ENCODE measurements at regions not wholly inside any gene's neighbourhood (a gene's known extent, or its start where the extent isn't known, plus 50 kb on each side); places are given as distances from the start of the nearest gene placed in this dataset.

DNA sequence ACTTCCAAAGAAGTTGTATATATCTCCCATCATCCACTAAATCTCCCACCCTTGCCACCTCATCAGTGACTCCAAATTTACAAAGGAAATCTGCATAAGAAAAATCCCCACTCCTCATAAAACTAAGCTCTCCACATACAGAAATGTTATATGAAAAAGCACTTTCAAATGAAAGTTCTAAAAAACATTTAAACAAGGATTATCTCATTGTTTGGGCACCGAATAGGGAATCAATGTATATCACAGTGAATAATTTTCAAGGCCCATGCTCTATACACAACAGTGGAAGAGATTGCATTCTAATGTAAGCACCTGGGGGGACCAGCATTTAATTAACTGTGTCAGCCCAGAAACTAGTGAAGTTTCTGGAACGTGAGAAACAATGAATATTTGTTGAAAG, 70.1 kb downstream of the OSR1 start:
- 38 to 62% methylated on average over 2 of the region's 2 CpGs for WGBS, 2 donors
- H3K4me1 ChIP-seq, result peaks cover 0 to 6% (median 0%) of the 10 kb centered on the region in 4 donors
- H3K27ac ChIP-seq, result no peak overlapping the region
- no peaks in the 10 kb centered on the region for H3K36me3 ChIP-seq
- H3K4me3 ChIP-seq, result no peak overlapping the region
- H3K9me3 ChIP-seq, result peaks cover 0 to 7% (median 0%) of the 10 kb centered on the region in 4 donors
- no peaks in the 10 kb centered on the region for H3K27me3 ChIP-seq
- no peak for DNase-seq (ENCODE audit: low spot score in 2 of 2)
- TF ChIP-seq CTCF (IDR thresholded peaks at IDR 0.05) (no peak), EP300 (IDR thresholded peaks at IDR 0.05) (no peak), POLR2A (IDR thresholded peaks at IDR 0.05) (no peak)

DNA sequence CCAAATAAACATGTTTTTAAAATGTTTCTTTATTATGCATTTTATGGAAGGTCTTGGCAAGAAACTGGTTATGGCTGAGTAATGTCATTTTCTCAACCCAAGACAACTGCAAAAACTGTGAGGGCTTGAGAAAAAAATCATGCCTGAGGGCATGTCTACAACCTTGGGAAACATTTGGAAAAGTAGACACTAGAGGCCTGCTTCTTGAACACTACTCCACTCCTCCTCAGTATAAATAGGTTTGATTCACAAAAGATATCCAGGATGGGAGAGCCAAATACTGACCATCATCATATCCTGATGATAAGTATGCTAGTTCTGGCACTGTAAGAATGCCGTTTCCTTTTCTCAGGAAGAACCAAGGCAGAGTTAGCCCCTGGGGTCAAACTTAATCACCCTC, 71.1 kb downstream of the OSR1 start:
- no peaks in the 10 kb centered on the region for H3K27me3 ChIP-seq
- WGBS, 2 donors, result 45 to 74% methylated on average over 1 of the region's 1 CpG
- no peaks in the 10 kb centered on the region for H3K36me3 ChIP-seq
- TF ChIP-seq CTCF (IDR thresholded peaks at IDR 0.05) (no peak), EP300 (IDR thresholded peaks at IDR 0.05) (no peak), POLR2A (IDR thresholded peaks at IDR 0.05) (no peak)
- H3K9me3 ChIP-seq, result peaks cover 0 to 7% (median 0%) of the 10 kb centered on the region in 4 donors
- DNase-seq (ENCODE audit: low spot score in 2 of 2), result no peak
- H3K27ac ChIP-seq, result no peak overlapping the region
- H3K4me3 ChIP-seq, result no peak overlapping the region
- peaks cover 0 to 2% (median 0%) of the 10 kb centered on the region in 4 donors for H3K4me1 ChIP-seq

GRCh38 chr2:19282305-19282704, 76.1 kb downstream of the OSR1 start:
- Histone ChIP-seq H3K27me3 (no peaks in the 10 kb centered on the region), H3K27ac (no peak overlapping the region), H3K4me3 (no peak overlapping the region), H3K36me3 (no peaks in the 10 kb centered on the region), H3K4me1 (no peaks in the 10 kb centered on the region), H3K9me3 (peaks cover 0 to 7% (median 0%) of the 10 kb centered on the region in 4 donors)
- no peak for DNase-seq (ENCODE audit: low spot score in 2 of 2)
- WGBS, 2 donors, result 91 to 93% methylated on average over 4 of the region's 4 CpGs
- TF ChIP-seq EP300 (IDR thresholded peaks at IDR 0.05) (no peak), POLR2A (IDR thresholded peaks at IDR 0.05) (no peak), CTCF (IDR thresholded peaks at IDR 0.05) (no peak)

DNA sequence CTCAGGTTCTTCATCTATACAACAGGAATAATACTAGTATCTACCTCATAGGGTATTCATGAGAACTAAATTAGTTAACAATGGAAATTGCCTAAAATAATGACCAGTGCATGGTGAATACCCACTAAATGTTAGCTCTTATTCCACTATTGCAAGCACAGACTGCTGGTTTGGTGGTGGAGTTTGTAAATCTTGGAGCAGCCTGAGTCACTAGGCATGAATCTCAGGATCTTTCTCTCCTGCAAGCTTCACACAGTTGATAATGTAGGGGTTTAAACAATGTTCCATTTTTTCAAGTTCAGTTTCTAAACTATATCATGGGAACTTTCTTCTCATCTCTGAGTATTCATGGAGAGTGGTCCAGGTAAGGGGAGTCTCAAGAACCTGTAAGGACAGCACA, 84.0 kb downstream of the OSR1 start:
- Histone ChIP-seq H3K4me3 (no peak overlapping the region), H3K27ac (no peak overlapping the region), H3K36me3 (no peaks in the 10 kb centered on the region), H3K27me3 (no peaks in the 10 kb centered on the region), H3K4me1 (no peaks in the 10 kb centered on the region), H3K9me3 (no peaks in the 10 kb centered on the region)
- TF ChIP-seq POLR2A (IDR thresholded peaks at IDR 0.05), result no peak
- no peak for TF ChIP-seq EP300 (IDR thresholded peaks at IDR 0.05)
- TF ChIP-seq CTCF (IDR thresholded peaks at IDR 0.05), result no peak
- no peak for DNase-seq (ENCODE audit: low spot score in 2 of 2)

- DNase-seq (ENCODE audit: low spot score in 2 of 2), result no peak
- no peak for TF ChIP-seq POLR2A (IDR thresholded peaks at IDR 0.05)
- no peak for TF ChIP-seq CTCF (IDR thresholded peaks at IDR 0.05)
- no peak for TF ChIP-seq EP300 (IDR thresholded peaks at IDR 0.05)
- Histone ChIP-seq H3K9me3 (no peaks in the 10 kb centered on the region), H3K27ac (no peak overlapping the region), H3K27me3 (no peaks in the 10 kb centered on the region), H3K36me3 (no peaks in the 10 kb centered on the region), H3K4me3 (no peak overlapping the region), H3K4me1 (no peaks in the 10 kb centered on the region)
- 86 to 91% methylated on average over 1 of the region's 1 CpG for WGBS, 2 donors
Measured at GRCh38 chr2:19272941-19273470, 85.4 kb downstream of the OSR1 start.
